Liver (tissue), 3 donors: ENCODE measurements at regions not wholly inside any gene's neighbourhood (a gene's known extent, or its start where the extent isn't known, plus 50 kb on each side); places are given as distances from the start of the nearest gene placed in this dataset.

Experiments used
- GABPA ChIP-seq, 2 donors: IDR thresholded peaks in 1 of 2; conservative IDR thresholded peaks in 1 of 2; 2 replicates each; pipeline ENCODE4 v1.6.1; 2016; ENCODE audit warnings: antibody characterized with exemption in 2 of 2, mild to moderate bottlenecking in 1 of 2, moderate library complexity in 1 of 2
- JUND ChIP-seq, 2 donors: IDR thresholded peaks; 2 replicates each; pipeline ENCODE4 v1.6.1; 2016; ENCODE audit warnings: antibody characterized with exemption in 2 of 2
- MAX ChIP-seq: IDR thresholded peaks from 2 replicates; pipeline ENCODE4 v1.6.1; 2016; ENCODE audit warnings: antibody characterized with exemption
- RAD21 ChIP-seq, 2 donors: IDR thresholded peaks; 2 replicates each; pipeline ENCODE4 v1.6.1; 2016; ENCODE audit warnings: antibody characterized with exemption in 2 of 2, mild to moderate bottlenecking in 2 of 2
- TF ChIP-seq, protein P1 (sequence below): fragments of 150-350 bp; IDR thresholded peaks from 2 replicates; pipeline ENCODE4 v1.5.1; 2017; ENCODE audit warnings: improper control_type of control experiment, low read depth, low read length; ENCODE audit not compliant: missing input control
- donor health status: healthy.
- donor health status: healthy.

DNA sequence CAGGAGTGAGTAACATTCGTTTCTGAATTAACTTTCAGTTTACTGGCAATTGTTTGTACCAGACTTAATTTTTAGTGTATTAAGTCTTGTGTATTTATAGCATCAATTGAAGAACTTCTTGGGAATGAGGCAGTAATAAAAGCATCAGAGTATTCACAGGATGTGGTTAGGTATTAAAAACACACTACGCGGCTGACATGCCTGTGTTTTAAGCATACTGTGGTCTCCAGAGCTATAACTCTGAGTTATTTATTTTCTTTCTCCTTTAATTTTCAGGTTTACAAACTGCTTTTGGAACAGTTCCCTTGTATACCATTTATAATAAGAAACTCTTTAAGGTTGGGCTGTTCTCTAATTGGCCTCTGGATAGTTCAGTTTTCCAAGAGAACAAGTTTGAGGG lies 626.1 kb upstream of the NRG3 start:
- TF ChIP-seq RAD21 (IDR thresholded peaks at IDR 0.05): no peak
- TF ChIP-seq, protein P1, sequence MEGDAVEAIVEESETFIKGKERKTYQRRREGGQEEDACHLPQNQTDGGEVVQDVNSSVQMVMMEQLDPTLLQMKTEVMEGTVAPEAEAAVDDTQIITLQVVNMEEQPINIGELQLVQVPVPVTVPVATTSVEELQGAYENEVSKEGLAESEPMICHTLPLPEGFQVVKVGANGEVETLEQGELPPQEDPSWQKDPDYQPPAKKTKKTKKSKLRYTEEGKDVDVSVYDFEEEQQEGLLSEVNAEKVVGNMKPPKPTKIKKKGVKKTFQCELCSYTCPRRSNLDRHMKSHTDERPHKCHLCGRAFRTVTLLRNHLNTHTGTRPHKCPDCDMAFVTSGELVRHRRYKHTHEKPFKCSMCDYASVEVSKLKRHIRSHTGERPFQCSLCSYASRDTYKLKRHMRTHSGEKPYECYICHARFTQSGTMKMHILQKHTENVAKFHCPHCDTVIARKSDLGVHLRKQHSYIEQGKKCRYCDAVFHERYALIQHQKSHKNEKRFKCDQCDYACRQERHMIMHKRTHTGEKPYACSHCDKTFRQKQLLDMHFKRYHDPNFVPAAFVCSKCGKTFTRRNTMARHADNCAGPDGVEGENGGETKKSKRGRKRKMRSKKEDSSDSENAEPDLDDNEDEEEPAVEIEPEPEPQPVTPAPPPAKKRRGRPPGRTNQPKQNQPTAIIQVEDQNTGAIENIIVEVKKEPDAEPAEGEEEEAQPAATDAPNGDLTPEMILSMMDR: no peak
- TF ChIP-seq GABPA (IDR thresholded peaks at IDR 0.05 in 1 of 2, conservative IDR thresholded peaks at IDR 0.05 in 1 of 2): no peak
- TF ChIP-seq JUND (IDR thresholded peaks at IDR 0.05): no peak
- no peak for TF ChIP-seq MAX
